ENCODE measurements at regions not wholly inside any gene's neighbourhood (a gene's known extent, or its start where the extent isn't known, plus 50 kb on each side); places are given as distances from the start of the nearest gene placed in this dataset.

GRCh38 chr2:139067072-139067471, 286.9 kb upstream of the NXPH2 start:
- no peak for TF ChIP-seq CTCF (IDR thresholded peaks at IDR 0.05; ENCODE audit: insufficient read depth, low read length)
- TF ChIP-seq POLR2AphosphoS5 (IDR thresholded peaks at IDR 0.05; ENCODE audit: low read depth) = no peak
- TF ChIP-seq, protein P1, sequence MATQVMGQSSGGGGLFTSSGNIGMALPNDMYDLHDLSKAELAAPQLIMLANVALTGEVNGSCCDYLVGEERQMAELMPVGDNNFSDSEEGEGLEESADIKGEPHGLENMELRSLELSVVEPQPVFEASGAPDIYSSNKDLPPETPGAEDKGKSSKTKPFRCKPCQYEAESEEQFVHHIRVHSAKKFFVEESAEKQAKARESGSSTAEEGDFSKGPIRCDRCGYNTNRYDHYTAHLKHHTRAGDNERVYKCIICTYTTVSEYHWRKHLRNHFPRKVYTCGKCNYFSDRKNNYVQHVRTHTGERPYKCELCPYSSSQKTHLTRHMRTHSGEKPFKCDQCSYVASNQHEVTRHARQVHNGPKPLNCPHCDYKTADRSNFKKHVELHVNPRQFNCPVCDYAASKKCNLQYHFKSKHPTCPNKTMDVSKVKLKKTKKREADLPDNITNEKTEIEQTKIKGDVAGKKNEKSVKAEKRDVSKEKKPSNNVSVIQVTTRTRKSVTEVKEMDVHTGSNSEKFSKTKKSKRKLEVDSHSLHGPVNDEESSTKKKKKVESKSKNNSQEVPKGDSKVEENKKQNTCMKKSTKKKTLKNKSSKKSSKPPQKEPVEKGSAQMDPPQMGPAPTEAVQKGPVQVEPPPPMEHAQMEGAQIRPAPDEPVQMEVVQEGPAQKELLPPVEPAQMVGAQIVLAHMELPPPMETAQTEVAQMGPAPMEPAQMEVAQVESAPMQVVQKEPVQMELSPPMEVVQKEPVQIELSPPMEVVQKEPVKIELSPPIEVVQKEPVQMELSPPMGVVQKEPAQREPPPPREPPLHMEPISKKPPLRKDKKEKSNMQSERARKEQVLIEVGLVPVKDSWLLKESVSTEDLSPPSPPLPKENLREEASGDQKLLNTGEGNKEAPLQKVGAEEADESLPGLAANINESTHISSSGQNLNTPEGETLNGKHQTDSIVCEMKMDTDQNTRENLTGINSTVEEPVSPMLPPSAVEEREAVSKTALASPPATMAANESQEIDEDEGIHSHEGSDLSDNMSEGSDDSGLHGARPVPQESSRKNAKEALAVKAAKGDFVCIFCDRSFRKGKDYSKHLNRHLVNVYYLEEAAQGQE (IDR thresholded peaks at IDR 0.05; ENCODE audit: insufficient replicate concordance, low read depth) = no peak
- TF ChIP-seq SPI1 (IDR thresholded peaks at IDR 0.05; ENCODE audit: borderline replicate concordance, low read depth) = no peak
- TF ChIP-seq GABPA (IDR thresholded peaks at IDR 0.05; ENCODE audit: low read depth) = no peak
